ENCODE measurements at regions not wholly inside any gene's neighbourhood (a gene's known extent, or its start where the extent isn't known, plus 50 kb on each side); places are given as distances from the start of the nearest gene placed in this dataset.

GRCh38 chr11:121944556-121945230, 171.3 kb downstream of the BLID start:
- POLR2A ChIA-PET: no interaction called here
- CTCF ChIA-PET: interaction anchor here (1.1 kb wide), 1 partner anchor 290 kb away, joined by 3 read pairs; no protein-coding TSS in a partner anchor
- DNase-seq (ENCODE audit: low spot score) (no peak), ATAC-seq (no peak)
- Mint-ChIP-seq H3K36me3 (peaks cover 11% of the 10 kb centered on the region), H3K27ac (no peak overlapping the region), H3K4me3 (no peak overlapping the region), H3K27me3 (ENCODE audit: low read depth) (no peaks in the 10 kb centered on the region), H3K9me3 (peaks cover 20% of the 10 kb centered on the region), H3K4me1 (peaks cover 4% of the 10 kb centered on the region; the same call in 1 of the 2 replicates)
- TF ChIP-seq JUN (CRISPR knock-in tag; IDR thresholded peaks at IDR 0.05) (no peak), ERG (CRISPR knock-in tag; IDR thresholded peaks at IDR 0.05) (no peak), GABPB1 (CRISPR knock-in tag; IDR thresholded peaks at IDR 0.05) (no peak), TEAD4 (CRISPR knock-in tag; IDR thresholded peaks at IDR 0.05) (no peak), ZNF121 (CRISPR knock-in tag; IDR thresholded peaks at IDR 0.05) (no peak), MAX (CRISPR knock-in tag; IDR thresholded peaks at IDR 0.05) (no peak), ZNF671 (CRISPR knock-in tag; IDR thresholded peaks at IDR 0.05) (no peak), STAT6 (CRISPR knock-in tag; conservative IDR thresholded peaks at IDR 0.05; ENCODE audit: low read depth) (no peak), KAT7 (CRISPR knock-in tag; IDR thresholded peaks at IDR 0.05; ENCODE audit: borderline replicate concordance) (no peak), ZNF416 (CRISPR knock-in tag; IDR thresholded peaks at IDR 0.05) (no peak)
- TF ChIP-seq, protein P1, sequence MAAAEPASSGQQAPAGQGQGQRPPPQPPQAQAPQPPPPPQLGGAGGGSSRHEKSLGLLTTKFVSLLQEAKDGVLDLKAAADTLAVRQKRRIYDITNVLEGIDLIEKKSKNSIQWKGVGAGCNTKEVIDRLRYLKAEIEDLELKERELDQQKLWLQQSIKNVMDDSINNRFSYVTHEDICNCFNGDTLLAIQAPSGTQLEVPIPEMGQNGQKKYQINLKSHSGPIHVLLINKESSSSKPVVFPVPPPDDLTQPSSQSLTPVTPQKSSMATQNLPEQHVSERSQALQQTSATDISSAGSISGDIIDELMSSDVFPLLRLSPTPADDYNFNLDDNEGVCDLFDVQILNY (CRISPR knock-in tag; IDR thresholded peaks at IDR 0.05): no peak
- TF ChIP-seq, protein P2, sequence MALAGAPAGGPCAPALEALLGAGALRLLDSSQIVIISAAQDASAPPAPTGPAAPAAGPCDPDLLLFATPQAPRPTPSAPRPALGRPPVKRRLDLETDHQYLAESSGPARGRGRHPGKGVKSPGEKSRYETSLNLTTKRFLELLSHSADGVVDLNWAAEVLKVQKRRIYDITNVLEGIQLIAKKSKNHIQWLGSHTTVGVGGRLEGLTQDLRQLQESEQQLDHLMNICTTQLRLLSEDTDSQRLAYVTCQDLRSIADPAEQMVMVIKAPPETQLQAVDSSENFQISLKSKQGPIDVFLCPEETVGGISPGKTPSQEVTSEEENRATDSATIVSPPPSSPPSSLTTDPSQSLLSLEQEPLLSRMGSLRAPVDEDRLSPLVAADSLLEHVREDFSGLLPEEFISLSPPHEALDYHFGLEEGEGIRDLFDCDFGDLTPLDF (CRISPR knock-in tag; IDR thresholded peaks at IDR 0.05): no peak
- TF ChIP-seq, protein P3, sequence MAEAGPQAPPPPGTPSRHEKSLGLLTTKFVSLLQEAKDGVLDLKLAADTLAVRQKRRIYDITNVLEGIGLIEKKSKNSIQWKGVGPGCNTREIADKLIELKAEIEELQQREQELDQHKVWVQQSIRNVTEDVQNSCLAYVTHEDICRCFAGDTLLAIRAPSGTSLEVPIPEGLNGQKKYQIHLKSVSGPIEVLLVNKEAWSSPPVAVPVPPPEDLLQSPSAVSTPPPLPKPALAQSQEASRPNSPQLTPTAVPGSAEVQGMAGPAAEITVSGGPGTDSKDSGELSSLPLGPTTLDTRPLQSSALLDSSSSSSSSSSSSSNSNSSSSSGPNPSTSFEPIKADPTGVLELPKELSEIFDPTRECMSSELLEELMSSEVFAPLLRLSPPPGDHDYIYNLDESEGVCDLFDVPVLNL (CRISPR knock-in tag; IDR thresholded peaks at IDR 0.05; ENCODE audit: borderline replicate concordance, low read depth): no peak

DNA sequence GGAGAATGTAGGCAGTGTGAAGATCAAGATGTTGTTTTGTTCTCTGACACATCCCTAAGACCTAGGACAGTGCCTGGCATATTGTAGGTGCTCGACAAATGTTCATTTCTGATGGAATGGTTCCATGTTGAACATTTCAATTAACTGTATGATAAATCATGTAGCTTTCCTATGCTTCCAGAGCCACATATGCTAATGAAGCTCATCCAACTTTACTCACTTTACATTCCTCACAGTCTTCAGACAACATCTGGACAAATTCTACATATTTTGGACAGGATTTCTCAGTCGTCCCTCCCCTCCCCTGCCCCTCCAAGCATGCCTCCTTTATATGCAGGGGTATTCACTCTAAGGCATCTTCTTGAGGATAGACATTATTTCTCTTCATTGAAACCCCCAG, 177.9 kb downstream of the BLID start:
- DNase-seq (ENCODE audit: low spot score): no peak
- Mint-ChIP-seq H3K36me3 (no peaks in the 10 kb centered on the region), H3K27me3 (ENCODE audit: low read depth) (no peaks in the 10 kb centered on the region), H3K4me3 (no peak overlapping the region), H3K4me1 (peaks cover 10% of the 10 kb centered on the region), H3K27ac (no peak overlapping the region), H3K9me3 (peaks cover 4% of the 10 kb centered on the region; the same call in 1 of the 2 replicates)
- CTCF ChIA-PET: no interaction called here
- POLR2A ChIA-PET: no interaction called here
- TF ChIP-seq, protein P4, sequence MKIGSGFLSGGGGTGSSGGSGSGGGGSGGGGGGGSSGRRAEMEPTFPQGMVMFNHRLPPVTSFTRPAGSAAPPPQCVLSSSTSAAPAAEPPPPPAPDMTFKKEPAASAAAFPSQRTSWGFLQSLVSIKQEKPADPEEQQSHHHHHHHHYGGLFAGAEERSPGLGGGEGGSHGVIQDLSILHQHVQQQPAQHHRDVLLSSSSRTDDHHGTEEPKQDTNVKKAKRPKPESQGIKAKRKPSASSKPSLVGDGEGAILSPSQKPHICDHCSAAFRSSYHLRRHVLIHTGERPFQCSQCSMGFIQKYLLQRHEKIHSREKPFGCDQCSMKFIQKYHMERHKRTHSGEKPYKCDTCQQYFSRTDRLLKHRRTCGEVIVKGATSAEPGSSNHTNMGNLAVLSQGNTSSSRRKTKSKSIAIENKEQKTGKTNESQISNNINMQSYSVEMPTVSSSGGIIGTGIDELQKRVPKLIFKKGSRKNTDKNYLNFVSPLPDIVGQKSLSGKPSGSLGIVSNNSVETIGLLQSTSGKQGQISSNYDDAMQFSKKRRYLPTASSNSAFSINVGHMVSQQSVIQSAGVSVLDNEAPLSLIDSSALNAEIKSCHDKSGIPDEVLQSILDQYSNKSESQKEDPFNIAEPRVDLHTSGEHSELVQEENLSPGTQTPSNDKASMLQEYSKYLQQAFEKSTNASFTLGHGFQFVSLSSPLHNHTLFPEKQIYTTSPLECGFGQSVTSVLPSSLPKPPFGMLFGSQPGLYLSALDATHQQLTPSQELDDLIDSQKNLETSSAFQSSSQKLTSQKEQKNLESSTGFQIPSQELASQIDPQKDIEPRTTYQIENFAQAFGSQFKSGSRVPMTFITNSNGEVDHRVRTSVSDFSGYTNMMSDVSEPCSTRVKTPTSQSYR (CRISPR knock-in tag; IDR thresholded peaks at IDR 0.05): no peak
- no peak for TF ChIP-seq ZNF232 (CRISPR knock-in tag; IDR thresholded peaks at IDR 0.05)
- TF ChIP-seq JUN (CRISPR knock-in tag; IDR thresholded peaks at IDR 0.05): no peak
- no peak for TF ChIP-seq ZBTB21 (CRISPR knock-in tag; IDR thresholded peaks at IDR 0.05; ENCODE audit: borderline replicate concordance)
- TF ChIP-seq, protein P5, sequence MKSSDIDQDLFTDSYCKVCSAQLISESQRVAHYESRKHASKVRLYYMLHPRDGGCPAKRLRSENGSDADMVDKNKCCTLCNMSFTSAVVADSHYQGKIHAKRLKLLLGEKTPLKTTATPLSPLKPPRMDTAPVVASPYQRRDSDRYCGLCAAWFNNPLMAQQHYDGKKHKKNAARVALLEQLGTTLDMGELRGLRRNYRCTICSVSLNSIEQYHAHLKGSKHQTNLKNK (CRISPR knock-in tag; IDR thresholded peaks at IDR 0.05): no peak
- no peak for TF ChIP-seq ESRRA (CRISPR knock-in tag; IDR thresholded peaks at IDR 0.05; ENCODE audit: borderline replicate concordance)
- TF ChIP-seq, protein P6, sequence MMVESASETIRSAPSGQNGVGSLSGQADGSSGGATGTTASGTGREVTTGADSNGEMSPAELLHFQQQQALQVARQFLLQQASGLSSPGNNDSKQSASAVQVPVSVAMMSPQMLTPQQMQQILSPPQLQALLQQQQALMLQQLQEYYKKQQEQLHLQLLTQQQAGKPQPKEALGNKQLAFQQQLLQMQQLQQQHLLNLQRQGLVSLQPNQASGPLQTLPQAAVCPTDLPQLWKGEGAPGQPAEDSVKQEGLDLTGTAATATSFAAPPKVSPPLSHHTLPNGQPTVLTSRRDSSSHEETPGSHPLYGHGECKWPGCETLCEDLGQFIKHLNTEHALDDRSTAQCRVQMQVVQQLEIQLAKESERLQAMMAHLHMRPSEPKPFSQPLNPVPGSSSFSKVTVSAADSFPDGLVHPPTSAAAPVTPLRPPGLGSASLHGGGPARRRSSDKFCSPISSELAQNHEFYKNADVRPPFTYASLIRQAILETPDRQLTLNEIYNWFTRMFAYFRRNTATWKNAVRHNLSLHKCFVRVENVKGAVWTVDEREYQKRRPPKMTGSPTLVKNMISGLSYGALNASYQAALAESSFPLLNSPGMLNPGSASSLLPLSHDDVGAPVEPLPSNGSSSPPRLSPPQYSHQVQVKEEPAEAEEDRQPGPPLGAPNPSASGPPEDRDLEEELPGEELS (CRISPR knock-in tag; IDR thresholded peaks at IDR 0.05): no peak
- no peak for TF ChIP-seq PRRX2 (CRISPR knock-in tag; IDR thresholded peaks at IDR 0.05)
- ATAC-seq: no peak
